Spleen (tissue), 11 donors: ENCODE measurements at regions not wholly inside any gene's neighbourhood (a gene's known extent, or its start where the extent isn't known, plus 50 kb on each side); places are given as distances from the start of the nearest gene placed in this dataset.

Source experiments
- DNase-seq: peaks from one replicate; pipeline ENCODE4 v3.0.0-alpha.2; 2020
- H3K27ac ChIP-seq, 8 donors: fragments of 200-600 bp; sonication (generic) in 7 of 8; 1 replicate in 4 of 8; 2 replicates in 4 of 8; pipeline versions ENCODE4 v1.5.0 to v1.8.0; 2016 to 2021; ENCODE audit warnings: inconsistent platforms in 4 of 8, mild to moderate bottlenecking in 4 of 8, moderate library complexity in 1 of 8
- H3K27me3 ChIP-seq, 7 donors: fragments of 200-600 bp; sonication (generic) in 6 of 7; replicated peaks in 1 of 7; 1 replicate in 4 of 7; 2 replicates in 3 of 7; pipeline versions ENCODE4 v1.5.0 to v1.8.0; 2016 to 2021; ENCODE audit warnings: inconsistent platforms in 3 of 7, mild to moderate bottlenecking in 1 of 7
- H3K36me3 ChIP-seq, 6 donors: fragments of 200-600 bp; sonication (generic) in 5 of 6; 1 replicate in 4 of 6; 2 replicates in 2 of 6; pipeline versions ENCODE4 v1.5.0 to v1.8.0; 2016 to 2021; ENCODE audit warnings: inconsistent platforms in 2 of 6
- H3K4me1 ChIP-seq, 6 donors: fragments of 200-600 bp; sonication (generic) in 5 of 6; 1 replicate in 3 of 6; 2 replicates in 3 of 6; pipeline versions ENCODE4 v1.5.0 to v1.8.0; 2016 to 2021; ENCODE audit warnings: inconsistent platforms in 3 of 6
- H3K4me3 ChIP-seq, 8 donors: fragments of 200-600 bp; sonication (generic) in 7 of 8; 1 replicate in 4 of 8; 2 replicates in 4 of 8; pipeline versions ENCODE4 v1.5.0 to v1.8.0; 2016 to 2021; ENCODE audit warnings: inconsistent platforms in 4 of 8, mild to moderate bottlenecking in 4 of 8, moderate library complexity in 2 of 8
- H3K9me3 ChIP-seq, 8 donors: fragments of 200-600 bp; sonication (generic) in 7 of 8; 1 replicate in 4 of 8; 2 replicates in 4 of 8; pipeline versions ENCODE4 v1.5.0 to v1.8.0; 2016 to 2021; ENCODE audit warnings: inconsistent platforms in 4 of 8
- POLR2A ChIP-seq, 3 donors: fragments of 450-650 bp; IDR thresholded peaks; one replicate each; pipeline ENCODE4 v1.5.1; 2017; ENCODE audit warnings: antibody characterized with exemption in 3 of 3, mild to moderate bottlenecking in 1 of 3
- POLR2AphosphoS5 ChIP-seq, 3 donors: sonication (generic); formaldehyde crosslinking; IDR thresholded peaks; one replicate each; pipeline ENCODE4 v1.5.1; 2017; ENCODE audit warnings: antibody characterized with exemption in 3 of 3
- WGBS, 5 donors: extraction: QIAGEN DNeasy Blood & Tissue Kit in 3 of 5; methylation state at CpG; one replicate each; pipeline versions ENCODE4 v1.1.5 to v1.1.7; 2013 to 2018; 5-methylcytosine and 5-hydroxymethylcytosine counted together
- intact Hi-C: fragments of 100-400 bp; cut with DNase I; formaldehyde crosslinking; loops from one replicate; pipeline ENCODE4 v1.15.0; 2023; ENCODE audit warnings: low total_unique reads
- TF ChIP-seq, protein P1 (sequence below), 11 experiments: fragments of 200-600 bp in 7 of 11; fragments of 450-650 bp in 4 of 11; sonication (generic) in 4 of 11; IDR thresholded peaks in 8 of 11; conservative IDR thresholded peaks in 3 of 11; 1 replicate in 7 of 11; 2 replicates in 4 of 11; pipeline versions ENCODE4 v1.4.0 to v1.8.0; 2016 to 2021; ENCODE audit warnings: antibody characterized with exemption in 11 of 11, inconsistent platforms in 4 of 11, mild to moderate bottlenecking in 1 of 11
- donor health status: healthy with polysubstance abuse.
- donor health status: DM: no; HTN: no; CAD: no; lungs with moderate emphysema.
- donor health status: DM: no; HTN: no; CAD: no.
- donor health status: Bipolar disorder and iron deficiency.
- donor health status: healthy.
- donor health status: DM: no; HTN: no; CAD: no.
- donor health status: DM: yes; HTN: yes; CAD: no.

DNA sequence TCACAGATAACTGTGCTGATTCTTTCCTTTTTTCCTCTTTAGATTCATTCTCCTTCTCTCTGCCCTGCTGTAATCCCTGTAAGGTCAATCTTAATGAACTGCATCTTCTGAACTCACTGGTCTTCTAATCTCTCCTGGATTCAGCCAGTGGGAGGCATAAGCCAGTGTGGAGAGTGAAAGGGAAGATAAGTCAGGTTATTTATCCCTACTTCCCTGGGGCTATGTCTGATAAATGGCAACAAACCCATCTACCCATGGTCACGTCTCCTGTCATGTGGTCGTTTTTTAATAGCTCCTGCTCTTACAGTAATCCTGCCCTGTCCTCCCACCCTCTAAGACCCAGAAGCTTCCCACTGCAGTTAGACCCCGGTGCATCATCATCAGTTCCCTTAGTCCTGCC, 199.6 kb upstream of the NAALADL2 start:
- no peak for DNase-seq
- no peaks in the 10 kb centered on the region for H3K27me3 ChIP-seq
- no peak overlapping the region for H3K27ac ChIP-seq
- WGBS, 5 donors: 67 to 85% (median 80%) methylated on average over 3 of the region's 3 CpGs
- H3K9me3 ChIP-seq: no peaks in the 10 kb centered on the region
- TF ChIP-seq POLR2A (IDR thresholded peaks at IDR 0.05): no peak
- TF ChIP-seq, protein P1, sequence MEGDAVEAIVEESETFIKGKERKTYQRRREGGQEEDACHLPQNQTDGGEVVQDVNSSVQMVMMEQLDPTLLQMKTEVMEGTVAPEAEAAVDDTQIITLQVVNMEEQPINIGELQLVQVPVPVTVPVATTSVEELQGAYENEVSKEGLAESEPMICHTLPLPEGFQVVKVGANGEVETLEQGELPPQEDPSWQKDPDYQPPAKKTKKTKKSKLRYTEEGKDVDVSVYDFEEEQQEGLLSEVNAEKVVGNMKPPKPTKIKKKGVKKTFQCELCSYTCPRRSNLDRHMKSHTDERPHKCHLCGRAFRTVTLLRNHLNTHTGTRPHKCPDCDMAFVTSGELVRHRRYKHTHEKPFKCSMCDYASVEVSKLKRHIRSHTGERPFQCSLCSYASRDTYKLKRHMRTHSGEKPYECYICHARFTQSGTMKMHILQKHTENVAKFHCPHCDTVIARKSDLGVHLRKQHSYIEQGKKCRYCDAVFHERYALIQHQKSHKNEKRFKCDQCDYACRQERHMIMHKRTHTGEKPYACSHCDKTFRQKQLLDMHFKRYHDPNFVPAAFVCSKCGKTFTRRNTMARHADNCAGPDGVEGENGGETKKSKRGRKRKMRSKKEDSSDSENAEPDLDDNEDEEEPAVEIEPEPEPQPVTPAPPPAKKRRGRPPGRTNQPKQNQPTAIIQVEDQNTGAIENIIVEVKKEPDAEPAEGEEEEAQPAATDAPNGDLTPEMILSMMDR (IDR thresholded peaks at IDR 0.05 in 8 of 11, conservative IDR thresholded peaks at IDR 0.05 in 3 of 11): no peak
- TF ChIP-seq POLR2AphosphoS5 (IDR thresholded peaks at IDR 0.05): no peak
- intact Hi-C loops: no loop called here
- H3K36me3 ChIP-seq: no peaks in the 10 kb centered on the region
- H3K4me1 ChIP-seq: no peaks in the 10 kb centered on the region
- H3K4me3 ChIP-seq: no peak overlapping the region

DNA sequence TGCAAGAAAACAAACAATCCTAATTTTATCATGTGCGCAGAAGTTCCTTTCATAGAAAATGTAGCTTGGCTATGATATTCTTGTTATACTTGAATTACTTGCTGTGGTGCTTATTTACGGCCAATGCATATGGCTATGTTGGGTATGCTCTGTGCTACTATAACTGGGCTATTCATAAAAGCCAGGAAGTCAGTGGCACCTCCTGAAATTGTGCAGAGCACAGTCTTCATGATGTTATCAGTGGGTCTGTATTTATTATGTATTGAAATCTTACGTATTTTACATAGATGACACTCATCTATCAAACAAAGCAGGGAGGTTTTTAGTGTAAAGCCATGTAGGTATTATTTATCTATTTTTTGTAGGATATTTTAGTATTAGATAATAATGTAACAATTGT, 196.5 kb upstream of the NAALADL2 start:
- Histone ChIP-seq H3K27me3 (no peaks in the 10 kb centered on the region), H3K4me3 (no peak overlapping the region), H3K36me3 (no peaks in the 10 kb centered on the region), H3K4me1 (no peaks in the 10 kb centered on the region), H3K9me3 (no peaks in the 10 kb centered on the region), H3K27ac (no peak overlapping the region)
- intact Hi-C loops: no loop called here
- no peak for DNase-seq
- 85 to 95% (median 88%) methylated on average over 3 of the region's 3 CpGs for WGBS, 5 donors
- TF ChIP-seq POLR2AphosphoS5 (IDR thresholded peaks at IDR 0.05) (no peak), POLR2A (IDR thresholded peaks at IDR 0.05) (no peak)
- TF ChIP-seq, protein P1 (IDR thresholded peaks at IDR 0.05 in 8 of 11, conservative IDR thresholded peaks at IDR 0.05 in 3 of 11): no peak

DNA sequence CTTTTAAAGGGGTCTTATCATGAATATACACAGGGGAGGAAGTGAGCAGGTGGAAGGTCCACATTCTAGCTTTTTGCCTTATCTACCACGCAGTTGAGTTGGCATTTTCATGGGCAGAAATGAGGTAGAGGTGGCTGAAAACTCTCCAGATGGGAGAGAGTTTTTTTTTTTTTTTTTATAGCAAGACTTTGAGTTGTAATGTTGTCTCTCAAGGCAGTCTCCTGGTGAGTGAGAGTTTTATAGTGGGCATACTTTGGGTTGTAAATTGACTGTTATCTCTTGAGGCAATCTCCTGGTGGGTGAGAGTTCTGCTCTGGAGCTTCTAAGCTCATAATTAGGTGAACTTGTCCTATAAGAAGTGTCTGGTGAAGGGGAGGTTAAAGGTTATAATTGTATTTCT, 191.7 kb upstream of the NAALADL2 start:
- Histone ChIP-seq H3K4me1 (no peaks in the 10 kb centered on the region), H3K36me3 (no peaks in the 10 kb centered on the region), H3K9me3 (peaks cover 0 to 8% (median 0%) of the 10 kb centered on the region in 8 donors), H3K27me3 (no peaks in the 10 kb centered on the region), H3K27ac (no peak overlapping the region), H3K4me3 (no peak overlapping the region)
- intact Hi-C loops: no loop called here
- no peak for DNase-seq
- 50 to 78% (median 64%) methylated on average over 1 of the region's 1 CpG for WGBS, 5 donors
- TF ChIP-seq, protein P1 (IDR thresholded peaks at IDR 0.05 in 8 of 11, conservative IDR thresholded peaks at IDR 0.05 in 3 of 11): no peak
- no peak for TF ChIP-seq POLR2A (IDR thresholded peaks at IDR 0.05)
- TF ChIP-seq POLR2AphosphoS5 (IDR thresholded peaks at IDR 0.05): no peak

DNA sequence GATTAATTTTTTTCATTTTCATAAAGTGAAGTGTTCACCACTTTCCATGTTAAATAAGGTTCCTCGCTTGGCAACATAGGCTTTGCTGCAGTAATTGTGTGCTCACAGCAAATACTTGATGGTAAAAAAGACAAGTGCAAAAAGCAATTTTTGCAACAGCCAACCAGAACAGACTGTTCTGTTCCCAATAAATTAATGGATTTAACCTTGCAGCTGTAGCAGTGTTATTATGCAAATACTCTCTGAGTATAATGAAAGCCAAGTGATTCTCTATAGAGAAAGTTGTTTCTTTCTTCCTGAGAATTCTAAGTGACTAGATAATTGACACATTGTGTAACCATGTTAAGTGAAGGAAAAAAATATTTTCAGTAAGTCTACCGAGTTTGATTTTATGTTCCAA, 183.7 kb upstream of the NAALADL2 start:
- Histone ChIP-seq H3K27me3 (no peaks in the 10 kb centered on the region), H3K9me3 (peaks cover 0 to 4% (median 0%) of the 10 kb centered on the region in 8 donors), H3K4me1 (no peaks in the 10 kb centered on the region), H3K36me3 (no peaks in the 10 kb centered on the region), H3K27ac (no peak overlapping the region), H3K4me3 (no peak overlapping the region)
- DNase-seq: no peak
- TF ChIP-seq POLR2A (IDR thresholded peaks at IDR 0.05) (no peak), POLR2AphosphoS5 (IDR thresholded peaks at IDR 0.05) (no peak)
- TF ChIP-seq, protein P1 (IDR thresholded peaks at IDR 0.05 in 8 of 11, conservative IDR thresholded peaks at IDR 0.05 in 3 of 11): no peak
- intact Hi-C loops: no loop called here
- 75 to 84% (median 83%) methylated on average over 2 of the region's 2 CpGs for WGBS, 5 donors
